Gastrocnemius medialis (tissue), 4 donors: ENCODE measurements at regions not wholly inside any gene's neighbourhood (a gene's known extent, or its start where the extent isn't known, plus 50 kb on each side); places are given as distances from the start of the nearest gene placed in this dataset.
A peak's percentile ranks its signal among the peaks of the same experiment; 100 is the strongest.

Experiments
- POLR2A ChIP-seq, 2 donors: fragments of 450-650 bp; IDR thresholded peaks; one replicate each; pipeline ENCODE4 v1.6.1; 2017; ENCODE audit warnings: antibody characterized with exemption in 2 of 2, mild to moderate bottlenecking in 2 of 2, moderate library complexity in 2 of 2
- TF ChIP-seq, protein P1 (sequence below), 5 experiments: fragments of 450-650 bp in 3 of 5; fragments of 200-600 bp in 2 of 5; sonication (generic) in 2 of 5; IDR thresholded peaks in 4 of 5; conservative IDR thresholded peaks in 1 of 5; 1 replicate in 4 of 5; 2 replicates in 1 of 5; pipeline ENCODE4 v1.5.1; 2016 to 2019; ENCODE audit warnings: antibody characterized with exemption in 5 of 5, mild to moderate bottlenecking in 3 of 5, moderate library complexity in 3 of 5

DNA sequence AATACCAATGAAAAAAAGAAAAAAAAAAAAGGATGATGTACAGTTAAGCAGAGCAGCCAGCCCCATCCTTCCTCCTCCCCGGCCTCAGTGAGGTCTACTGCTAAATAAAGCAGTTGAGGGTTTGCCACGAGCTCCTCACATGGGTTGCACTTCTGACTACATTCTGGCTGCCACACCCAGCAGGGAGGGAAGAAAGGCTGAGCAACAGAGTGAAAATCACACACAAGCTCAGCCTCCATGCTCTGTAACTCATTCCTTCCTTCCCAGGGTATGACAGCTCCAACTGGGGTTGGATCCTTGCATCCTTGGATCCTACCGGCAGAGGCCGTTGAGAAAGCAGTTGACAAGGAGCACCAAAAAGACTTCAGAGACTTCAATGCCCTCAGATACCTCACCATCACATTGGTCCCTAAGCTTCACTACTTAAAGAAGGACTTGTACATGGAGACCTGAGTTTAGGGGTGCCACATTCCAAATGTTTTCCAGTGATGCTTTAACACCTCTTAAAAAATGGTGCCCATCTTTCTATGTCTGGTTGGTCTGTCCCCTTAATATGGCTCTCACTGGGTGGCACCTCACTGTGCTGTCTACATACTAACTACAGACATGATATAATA, 52.9 kb upstream of the PIK3CG start:
- TF ChIP-seq, protein P1, sequence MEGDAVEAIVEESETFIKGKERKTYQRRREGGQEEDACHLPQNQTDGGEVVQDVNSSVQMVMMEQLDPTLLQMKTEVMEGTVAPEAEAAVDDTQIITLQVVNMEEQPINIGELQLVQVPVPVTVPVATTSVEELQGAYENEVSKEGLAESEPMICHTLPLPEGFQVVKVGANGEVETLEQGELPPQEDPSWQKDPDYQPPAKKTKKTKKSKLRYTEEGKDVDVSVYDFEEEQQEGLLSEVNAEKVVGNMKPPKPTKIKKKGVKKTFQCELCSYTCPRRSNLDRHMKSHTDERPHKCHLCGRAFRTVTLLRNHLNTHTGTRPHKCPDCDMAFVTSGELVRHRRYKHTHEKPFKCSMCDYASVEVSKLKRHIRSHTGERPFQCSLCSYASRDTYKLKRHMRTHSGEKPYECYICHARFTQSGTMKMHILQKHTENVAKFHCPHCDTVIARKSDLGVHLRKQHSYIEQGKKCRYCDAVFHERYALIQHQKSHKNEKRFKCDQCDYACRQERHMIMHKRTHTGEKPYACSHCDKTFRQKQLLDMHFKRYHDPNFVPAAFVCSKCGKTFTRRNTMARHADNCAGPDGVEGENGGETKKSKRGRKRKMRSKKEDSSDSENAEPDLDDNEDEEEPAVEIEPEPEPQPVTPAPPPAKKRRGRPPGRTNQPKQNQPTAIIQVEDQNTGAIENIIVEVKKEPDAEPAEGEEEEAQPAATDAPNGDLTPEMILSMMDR (IDR thresholded peaks at IDR 0.05 in 4 of 5, conservative IDR thresholded peaks at IDR 0.05 in 1 of 5) = no peak
- TF ChIP-seq POLR2A (IDR thresholded peaks at IDR 0.05) = peak in 1 of 2 donors; percentile 18
